ENCODE measurements at regions not wholly inside any gene's neighbourhood (a gene's known extent, or its start where the extent isn't known, plus 50 kb on each side); places are given as distances from the start of the nearest gene placed in this dataset.

- TF ChIP-seq USF2 (IDR thresholded peaks at IDR 0.05) (no peak), CTCF (IDR thresholded peaks at IDR 0.05) (no peak), MAX (IDR thresholded peaks at IDR 0.05) (no peak), ELK1 (IDR thresholded peaks at IDR 0.05; ENCODE audit: low read depth, low read length) (no peak), EP300 (IDR thresholded peaks at IDR 0.05) (no peak), PBX3 (IDR thresholded peaks at IDR 0.05) (no peak), CBX8 (IDR thresholded peaks at IDR 0.05) (no peak)
- TF ChIP-seq, protein P1, sequence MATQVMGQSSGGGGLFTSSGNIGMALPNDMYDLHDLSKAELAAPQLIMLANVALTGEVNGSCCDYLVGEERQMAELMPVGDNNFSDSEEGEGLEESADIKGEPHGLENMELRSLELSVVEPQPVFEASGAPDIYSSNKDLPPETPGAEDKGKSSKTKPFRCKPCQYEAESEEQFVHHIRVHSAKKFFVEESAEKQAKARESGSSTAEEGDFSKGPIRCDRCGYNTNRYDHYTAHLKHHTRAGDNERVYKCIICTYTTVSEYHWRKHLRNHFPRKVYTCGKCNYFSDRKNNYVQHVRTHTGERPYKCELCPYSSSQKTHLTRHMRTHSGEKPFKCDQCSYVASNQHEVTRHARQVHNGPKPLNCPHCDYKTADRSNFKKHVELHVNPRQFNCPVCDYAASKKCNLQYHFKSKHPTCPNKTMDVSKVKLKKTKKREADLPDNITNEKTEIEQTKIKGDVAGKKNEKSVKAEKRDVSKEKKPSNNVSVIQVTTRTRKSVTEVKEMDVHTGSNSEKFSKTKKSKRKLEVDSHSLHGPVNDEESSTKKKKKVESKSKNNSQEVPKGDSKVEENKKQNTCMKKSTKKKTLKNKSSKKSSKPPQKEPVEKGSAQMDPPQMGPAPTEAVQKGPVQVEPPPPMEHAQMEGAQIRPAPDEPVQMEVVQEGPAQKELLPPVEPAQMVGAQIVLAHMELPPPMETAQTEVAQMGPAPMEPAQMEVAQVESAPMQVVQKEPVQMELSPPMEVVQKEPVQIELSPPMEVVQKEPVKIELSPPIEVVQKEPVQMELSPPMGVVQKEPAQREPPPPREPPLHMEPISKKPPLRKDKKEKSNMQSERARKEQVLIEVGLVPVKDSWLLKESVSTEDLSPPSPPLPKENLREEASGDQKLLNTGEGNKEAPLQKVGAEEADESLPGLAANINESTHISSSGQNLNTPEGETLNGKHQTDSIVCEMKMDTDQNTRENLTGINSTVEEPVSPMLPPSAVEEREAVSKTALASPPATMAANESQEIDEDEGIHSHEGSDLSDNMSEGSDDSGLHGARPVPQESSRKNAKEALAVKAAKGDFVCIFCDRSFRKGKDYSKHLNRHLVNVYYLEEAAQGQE (IDR thresholded peaks at IDR 0.05): no peak
Measured at GRCh38 chr5:9834871-9835770, 205.0 kb upstream of the TAS2R1 start.
